Memory B cell (primary cell): ENCODE measurements at regions not wholly inside any gene's neighbourhood (a gene's known extent, or its start where the extent isn't known, plus 50 kb on each side); places are given as distances from the start of the nearest gene placed in this dataset.
"Not testable (repeated sequence)": the region's sequence is repeated elsewhere in the genome, so short reads cannot be mapped to it uniquely, and the experiment has no call there.

ENCODE experiments used
- ATAC-seq: fragments of 150-1000 bp; cut with Tn5 transposase; 2 replicates; pipeline ENCODE4 v1.10.0; 2021; ENCODE audit warnings: low read depth, mild to moderate bottlenecking, moderate library complexity
- DNase-seq, 2 donors: peaks; one replicate each; pipeline ENCODE4 v3.0.0; 2022; ENCODE audit warnings: low spot score in 2 of 2
- H3K27ac Mint-ChIP-seq: one replicate; pipeline ENCODE4 v1.8.0; 2022; ENCODE audit warnings: mild to moderate bottlenecking, moderate library complexity, mixed read lengths
- H3K27me3 Mint-ChIP-seq: one replicate; pipeline ENCODE4 v1.8.0; 2022; ENCODE audit warnings: mixed read lengths
- H3K36me3 Mint-ChIP-seq: one replicate; pipeline ENCODE4 v1.8.0; 2022; ENCODE audit warnings: mild to moderate bottlenecking, mixed read lengths
- H3K4me1 Mint-ChIP-seq: one replicate; pipeline ENCODE4 v1.8.0; 2022; ENCODE audit warnings: mixed read lengths
- H3K4me3 Mint-ChIP-seq: one replicate; pipeline ENCODE4 v1.8.0; 2022; ENCODE audit warnings: mild to moderate bottlenecking, moderate library complexity, mixed read lengths
- H3K9me3 Mint-ChIP-seq: one replicate; pipeline ENCODE4 v1.8.0; 2022; ENCODE audit warnings: mixed read lengths

GRCh38 chr2:193025556-193025955 lies 830.8 kb upstream of the TMEFF2 start:
- H3K9me3 Mint-ChIP-seq, H3K27ac Mint-ChIP-seq, H3K4me1 Mint-ChIP-seq, H3K36me3 Mint-ChIP-seq, H3K27me3 Mint-ChIP-seq, H3K4me3 Mint-ChIP-seq, DNase-seq, ATAC-seq: not testable (repeated sequence)

GRCh38 chr2:193024791-193025190 lies 830.1 kb upstream of the TMEFF2 start:
- Mint-ChIP-seq H3K4me3 (no peak overlapping the region), H3K4me1 (no peaks in the 10 kb centered on the region), H3K27ac (no peak overlapping the region), H3K27me3 (no peaks in the 10 kb centered on the region), H3K9me3 (peaks cover 6% of the 10 kb centered on the region), H3K36me3 (no peaks in the 10 kb centered on the region)
- no peak for ATAC-seq
- no peak for DNase-seq

GRCh38 chr2:193011870-193012269 lies 817.1 kb upstream of the TMEFF2 start:
- Mint-ChIP-seq H3K9me3 (no peaks in the 10 kb centered on the region), H3K4me3 (no peak overlapping the region), H3K27ac (no peak overlapping the region), H3K4me1 (no peaks in the 10 kb centered on the region), H3K36me3 (no peaks in the 10 kb centered on the region), H3K27me3 (no peaks in the 10 kb centered on the region)
- no peak for ATAC-seq
- DNase-seq, result no peak

GRCh38 chr2:192993059-192993458 lies 798.3 kb upstream of the TMEFF2 start:
- H3K27me3 Mint-ChIP-seq, result no peaks in the 10 kb centered on the region
- H3K4me3 Mint-ChIP-seq, result no peak overlapping the region
- no peaks in the 10 kb centered on the region for H3K36me3 Mint-ChIP-seq
- no peak overlapping the region for H3K27ac Mint-ChIP-seq
- H3K9me3 Mint-ChIP-seq, result peaks cover 3% of the 10 kb centered on the region
- ATAC-seq (no peak), DNase-seq (no peak)
- no peaks in the 10 kb centered on the region for H3K4me1 Mint-ChIP-seq

- H3K4me1 Mint-ChIP-seq, result no peaks in the 10 kb centered on the region
- H3K9me3 Mint-ChIP-seq, result no peaks in the 10 kb centered on the region
- ATAC-seq (no peak), DNase-seq (no peak)
- no peak overlapping the region for H3K27ac Mint-ChIP-seq
- H3K36me3 Mint-ChIP-seq, result no peaks in the 10 kb centered on the region
- H3K4me3 Mint-ChIP-seq, result no peak overlapping the region
- no peaks in the 10 kb centered on the region for H3K27me3 Mint-ChIP-seq
Measured at GRCh38 chr2:192983173-192983572, 788.4 kb upstream of the TMEFF2 start.

DNA sequence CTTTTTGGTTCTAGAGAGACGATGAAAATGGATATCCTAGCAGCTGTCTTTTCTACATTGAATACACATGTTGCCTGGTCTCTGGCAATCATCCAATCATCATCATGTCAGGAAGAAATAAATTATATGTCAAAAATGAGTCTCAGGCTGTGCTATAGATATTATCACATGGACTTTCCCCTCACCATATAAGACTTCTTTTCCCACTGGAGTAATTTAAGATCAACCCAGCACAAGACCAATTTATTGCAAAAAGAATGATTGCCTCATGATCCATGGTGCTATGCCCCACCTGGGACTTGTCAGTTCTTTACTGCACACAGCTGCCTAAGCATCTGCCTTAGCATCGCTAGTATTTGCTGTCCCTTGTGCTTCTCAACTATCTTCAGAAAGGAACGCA lies 783.7 kb upstream of the TMEFF2 start:
- ATAC-seq (no peak), DNase-seq (no peak)
- no peaks in the 10 kb centered on the region for H3K4me1 Mint-ChIP-seq
- H3K36me3 Mint-ChIP-seq, result no peaks in the 10 kb centered on the region
- no peaks in the 10 kb centered on the region for H3K9me3 Mint-ChIP-seq
- no peaks in the 10 kb centered on the region for H3K27me3 Mint-ChIP-seq
- H3K27ac Mint-ChIP-seq, result no peak overlapping the region
- no peak overlapping the region for H3K4me3 Mint-ChIP-seq

- Mint-ChIP-seq H3K27ac (no peak overlapping the region), H3K4me1 (peaks cover 2% of the 10 kb centered on the region), H3K27me3 (no peaks in the 10 kb centered on the region), H3K4me3 (no peak overlapping the region), H3K36me3 (no peaks in the 10 kb centered on the region), H3K9me3 (no peaks in the 10 kb centered on the region)
- ATAC-seq (no peak), DNase-seq (no peak)
Measured at GRCh38 chr2:192971981-192972380, 777.2 kb upstream of the TMEFF2 start.

DNA sequence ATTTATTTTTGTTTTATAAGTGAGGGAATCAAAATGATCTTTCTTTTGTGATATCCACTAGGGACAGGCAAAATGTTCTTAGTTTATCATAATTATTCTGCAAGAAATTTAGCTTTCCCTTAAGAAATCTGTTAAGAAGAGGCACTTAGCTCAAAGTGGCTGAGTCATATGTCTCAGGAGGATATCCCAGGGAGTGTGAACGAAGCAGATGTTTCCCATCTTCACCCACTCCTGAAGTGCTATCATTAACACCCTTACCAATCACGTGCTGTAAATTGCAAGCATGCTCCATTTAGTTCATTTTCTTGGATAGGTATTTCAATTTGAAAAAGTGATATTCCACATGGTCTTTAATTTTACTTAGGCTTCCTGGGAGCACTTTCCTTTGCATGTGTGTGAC lies 774.3 kb upstream of the TMEFF2 start:
- H3K4me1 Mint-ChIP-seq, result peaks cover 2% of the 10 kb centered on the region
- H3K27ac Mint-ChIP-seq, result no peak overlapping the region
- DNase-seq (no peak), ATAC-seq (no peak)
- H3K4me3 Mint-ChIP-seq, result no peak overlapping the region
- no peaks in the 10 kb centered on the region for H3K9me3 Mint-ChIP-seq
- no peaks in the 10 kb centered on the region for H3K36me3 Mint-ChIP-seq
- no peaks in the 10 kb centered on the region for H3K27me3 Mint-ChIP-seq

- Mint-ChIP-seq H3K9me3 (peaks cover 2% of the 10 kb centered on the region), H3K36me3 (no peaks in the 10 kb centered on the region), H3K4me3 (no peak overlapping the region), H3K27ac (no peak overlapping the region), H3K27me3 (no peaks in the 10 kb centered on the region), H3K4me1 (no peaks in the 10 kb centered on the region)
- DNase-seq (no peak), ATAC-seq (no peak)
Measured at GRCh38 chr2:192960945-192961344, 766.2 kb upstream of the TMEFF2 start.

DNA sequence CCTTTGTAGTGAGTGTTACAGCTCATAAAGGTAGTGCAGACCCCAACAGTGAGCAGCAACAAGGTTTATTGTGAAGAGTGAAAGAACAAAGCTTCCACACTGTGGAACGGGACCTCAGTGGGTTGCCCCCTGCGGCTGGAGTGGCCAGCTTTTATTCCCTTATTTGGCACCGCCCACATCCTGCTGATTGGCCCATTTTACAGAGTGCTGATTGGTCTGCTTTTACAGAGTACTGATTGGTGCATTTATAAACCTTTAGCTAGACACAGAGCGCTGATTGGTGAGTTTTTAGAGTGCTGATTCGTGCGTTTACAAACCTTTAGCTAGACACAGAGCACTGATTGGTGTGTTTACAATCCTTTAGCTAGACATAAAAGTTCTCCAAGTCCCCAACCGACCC lies 763.9 kb upstream of the TMEFF2 start:
- H3K27ac Mint-ChIP-seq, DNase-seq, H3K4me3 Mint-ChIP-seq, H3K9me3 Mint-ChIP-seq, H3K27me3 Mint-ChIP-seq, ATAC-seq, H3K4me1 Mint-ChIP-seq, H3K36me3 Mint-ChIP-seq: not testable (repeated sequence)

- Mint-ChIP-seq H3K27ac (no peak overlapping the region), H3K4me1 (no peaks in the 10 kb centered on the region), H3K36me3 (no peaks in the 10 kb centered on the region), H3K9me3 (peaks cover 2% of the 10 kb centered on the region), H3K4me3 (no peak overlapping the region), H3K27me3 (no peaks in the 10 kb centered on the region)
- no peak for ATAC-seq
- DNase-seq, result no peak
Measured at GRCh38 chr2:192957425-192957824, 762.7 kb upstream of the TMEFF2 start.

GRCh38 chr2:192953116-192953515 lies 758.4 kb upstream of the TMEFF2 start:
- ATAC-seq (no peak), DNase-seq (no peak)
- Mint-ChIP-seq H3K27ac (no peak overlapping the region), H3K4me1 (no peaks in the 10 kb centered on the region), H3K4me3 (no peak overlapping the region), H3K9me3 (no peaks in the 10 kb centered on the region), H3K27me3 (no peaks in the 10 kb centered on the region), H3K36me3 (no peaks in the 10 kb centered on the region)

GRCh38 chr2:192952245-192952644 lies 757.5 kb upstream of the TMEFF2 start:
- H3K27me3 Mint-ChIP-seq, result no peaks in the 10 kb centered on the region
- H3K4me3 Mint-ChIP-seq, result no peak overlapping the region
- no peaks in the 10 kb centered on the region for H3K36me3 Mint-ChIP-seq
- no peaks in the 10 kb centered on the region for H3K9me3 Mint-ChIP-seq
- no peak overlapping the region for H3K27ac Mint-ChIP-seq
- no peaks in the 10 kb centered on the region for H3K4me1 Mint-ChIP-seq
- ATAC-seq (no peak), DNase-seq (no peak)

GRCh38 chr2:192948316-192948715 lies 753.6 kb upstream of the TMEFF2 start:
- Mint-ChIP-seq H3K27me3 (no peaks in the 10 kb centered on the region), H3K36me3 (no peaks in the 10 kb centered on the region), H3K4me1 (no peaks in the 10 kb centered on the region), H3K27ac (no peak overlapping the region), H3K4me3 (no peak overlapping the region), H3K9me3 (no peaks in the 10 kb centered on the region)
- DNase-seq (no peak), ATAC-seq (no peak)

GRCh38 chr2:192947352-192947751 lies 752.6 kb upstream of the TMEFF2 start:
- H3K27me3 Mint-ChIP-seq, result no peaks in the 10 kb centered on the region
- no peaks in the 10 kb centered on the region for H3K36me3 Mint-ChIP-seq
- no peak overlapping the region for H3K4me3 Mint-ChIP-seq
- DNase-seq (no peak), ATAC-seq (no peak)
- H3K27ac Mint-ChIP-seq, result no peak overlapping the region
- H3K4me1 Mint-ChIP-seq, result no peaks in the 10 kb centered on the region
- H3K9me3 Mint-ChIP-seq, result peaks cover 4% of the 10 kb centered on the region

GRCh38 chr2:192940767-192941166 lies 746.0 kb upstream of the TMEFF2 start:
- H3K27ac Mint-ChIP-seq, result no peak overlapping the region
- peaks cover 6% of the 10 kb centered on the region for H3K9me3 Mint-ChIP-seq
- H3K36me3 Mint-ChIP-seq, result no peaks in the 10 kb centered on the region
- no peak overlapping the region for H3K4me3 Mint-ChIP-seq
- no peak for DNase-seq
- ATAC-seq, result no peak
- peaks cover 2% of the 10 kb centered on the region for H3K27me3 Mint-ChIP-seq
- no peaks in the 10 kb centered on the region for H3K4me1 Mint-ChIP-seq
